Type B pancreatic cell (in vitro differentiated cells): ENCODE measurements at regions not wholly inside any gene's neighbourhood (a gene's known extent, or its start where the extent isn't known, plus 50 kb on each side); places are given as distances from the start of the nearest gene placed in this dataset.

Source experiments
- DNase-seq: peaks from one replicate; pipeline ENCODE4 v3.0.0; 2021; ENCODE audit warnings: mixed read lengths; ENCODE audit not compliant: unreplicated experiment; ENCODE audit errors: extremely low spot score
- H3K27ac Mint-ChIP-seq: 2 replicates; pipeline ENCODE4 v1.8.0; 2021; ENCODE audit warnings: mild to moderate bottlenecking, mixed read lengths
- H3K27me3 Mint-ChIP-seq: 2 replicates; pipeline ENCODE4 v1.8.0; 2021; ENCODE audit warnings: mixed read lengths
- H3K36me3 Mint-ChIP-seq: 2 replicates; pipeline ENCODE4 v1.8.0; 2021; ENCODE audit warnings: mixed read lengths
- H3K4me1 Mint-ChIP-seq: one replicate; pipeline ENCODE4 v1.8.0; 2021; ENCODE audit warnings: mixed read lengths; ENCODE audit not compliant: unreplicated experiment
- H3K4me3 Mint-ChIP-seq: 2 replicates; pipeline ENCODE4 v1.8.0; 2021; ENCODE audit warnings: mild to moderate bottlenecking, mixed read lengths
- H3K9me3 Mint-ChIP-seq: 2 replicates; pipeline ENCODE4 v1.8.0; 2021; ENCODE audit warnings: mixed read lengths
- CTCF ChIP-seq: fragments of 200-600 bp; sonication (generic); conservative IDR thresholded peaks from 2 replicates; pipeline ENCODE4 v1.5.0; 2021; ENCODE audit warnings: antibody characterized with exemption, mild to moderate bottlenecking

- H3K27me3 Mint-ChIP-seq = no peaks in the 10 kb centered on the region
- H3K27ac Mint-ChIP-seq = no peak overlapping the region
- H3K9me3 Mint-ChIP-seq = peaks cover 8% of the 10 kb centered on the region
- H3K36me3 Mint-ChIP-seq = peaks cover 4% of the 10 kb centered on the region
- no peaks in the 10 kb centered on the region for H3K4me1 Mint-ChIP-seq
- H3K4me3 Mint-ChIP-seq = no peak overlapping the region
- no peak for TF ChIP-seq CTCF
- DNase-seq = peak; percentile 37
Measured at GRCh38 chr2:128465246-128466170, 146.8 kb upstream of the HS6ST1 start.

- no peak for TF ChIP-seq CTCF
- Mint-ChIP-seq H3K9me3 (peaks cover 8% of the 10 kb centered on the region), H3K4me3 (no peak overlapping the region), H3K27me3 (no peaks in the 10 kb centered on the region), H3K36me3 (peaks cover 4% of the 10 kb centered on the region), H3K27ac (no peak overlapping the region), H3K4me1 (no peaks in the 10 kb centered on the region)
- peak; percentile 40 for DNase-seq
Measured at GRCh38 chr2:128466376-128466775, 147.7 kb upstream of the HS6ST1 start.

GRCh38 chr2:128466776-128467175 lies 148.1 kb upstream of the HS6ST1 start:
- Mint-ChIP-seq H3K4me3 (no peak overlapping the region), H3K27ac (no peak overlapping the region), H3K27me3 (no peaks in the 10 kb centered on the region), H3K4me1 (no peaks in the 10 kb centered on the region), H3K9me3 (peaks cover 8% of the 10 kb centered on the region), H3K36me3 (peaks cover 4% of the 10 kb centered on the region)
- TF ChIP-seq CTCF = no peak
- no peak for DNase-seq

- no peak overlapping the region for H3K27ac Mint-ChIP-seq
- H3K36me3 Mint-ChIP-seq = peaks cover 4% of the 10 kb centered on the region
- no peaks in the 10 kb centered on the region for H3K27me3 Mint-ChIP-seq
- no peak for TF ChIP-seq CTCF
- peaks cover 2% of the 10 kb centered on the region for H3K4me1 Mint-ChIP-seq
- H3K4me3 Mint-ChIP-seq = no peak overlapping the region
- peaks cover 8% of the 10 kb centered on the region for H3K9me3 Mint-ChIP-seq
- DNase-seq = peak; percentile 53
Measured at GRCh38 chr2:128467321-128467969, 148.8 kb upstream of the HS6ST1 start.

GRCh38 chr2:128468186-128468920 lies 149.7 kb upstream of the HS6ST1 start:
- Mint-ChIP-seq H3K9me3 (peaks cover 11% of the 10 kb centered on the region), H3K4me3 (no peak overlapping the region), H3K27me3 (no peaks in the 10 kb centered on the region), H3K36me3 (peaks cover 4% of the 10 kb centered on the region), H3K27ac (no peak overlapping the region), H3K4me1 (peaks cover 9% of the 10 kb centered on the region)
- TF ChIP-seq CTCF = no peak
- DNase-seq = peak; percentile 39
